Kasumi-1 (cell line): ENCODE measurements at regions not wholly inside any gene's neighbourhood (a gene's known extent, or its start where the extent isn't known, plus 50 kb on each side); places are given as distances from the start of the nearest gene placed in this dataset.
"Not testable (repeated sequence)": the region's sequence is repeated elsewhere in the genome, so short reads cannot be mapped to it uniquely, and the experiment has no call there.

Experiments
- DNase-seq, 2 experiments: peaks; one replicate each; lab custom pipeline; 2025; lab: John Stamatoyannopoulos, UW

- DNase-seq = no peak
Observed at GRCh38 chr4:15163284-15163645, 161.0 kb downstream of the CPEB2 start.

GRCh38 chr4:15164571-15164970 lies 162.3 kb downstream of the CPEB2 start:
- no peak for DNase-seq

- DNase-seq = no peak
Observed at GRCh38 chr4:15167743-15168142, 165.5 kb downstream of the CPEB2 start.

GRCh38 chr4:15168759-15169158 lies 166.5 kb downstream of the CPEB2 start:
- DNase-seq = no peak

- DNase-seq = no peak
Observed at GRCh38 chr4:15171725-15172124, 169.4 kb downstream of the CPEB2 start.

GRCh38 chr4:15173251-15173650 lies 171.0 kb downstream of the CPEB2 start:
- DNase-seq = no peak

- not testable (repeated sequence) for DNase-seq
Observed at GRCh38 chr4:15174168-15174567, 171.9 kb downstream of the CPEB2 start.

- DNase-seq = not testable (repeated sequence)
Observed at GRCh38 chr4:15179842-15180241, 177.6 kb downstream of the CPEB2 start.

- no peak for DNase-seq
Observed at GRCh38 chr4:15182600-15183220, 180.4 kb downstream of the CPEB2 start.

GRCh38 chr4:15186149-15186548 lies 183.9 kb downstream of the CPEB2 start:
- no peak for DNase-seq

- no peak for DNase-seq
Observed at GRCh38 chr4:15186806-15187205, 184.5 kb downstream of the CPEB2 start.

GRCh38 chr4:15188605-15189539 lies 186.6 kb downstream of the CPEB2 start:
- no peak for DNase-seq

GRCh38 chr4:15194520-15194919 lies 192.2 kb downstream of the CPEB2 start:
- DNase-seq = no peak

- DNase-seq = peak; percentile 22 to 27
Observed at GRCh38 chr4:15197005-15197404, 194.7 kb downstream of the CPEB2 start.

GRCh38 chr4:15198070-15198727 lies 195.9 kb downstream of the CPEB2 start:
- no peak for DNase-seq

GRCh38 chr4:15201782-15202181 lies 199.5 kb downstream of the CPEB2 start:
- no peak for DNase-seq

GRCh38 chr4:15202481-15202880 lies 200.2 kb downstream of the CPEB2 start:
- no peak for DNase-seq

- DNase-seq = not testable (repeated sequence)
Observed at GRCh38 chr4:15206526-15206925, 204.2 kb downstream of the CPEB2 start.

- no peak for DNase-seq
Observed at GRCh38 chr4:15213302-15213970, 211.2 kb downstream of the CPEB2 start.

- no peak for DNase-seq
Observed at GRCh38 chr4:15215109-15215508, 212.7 kb upstream of the C1QTNF7 start.

- no peak for DNase-seq
Observed at GRCh38 chr4:15226203-15226602, 201.6 kb upstream of the C1QTNF7 start.
